ENCODE measurements at regions not wholly inside any gene's neighbourhood (a gene's known extent, or its start where the extent isn't known, plus 50 kb on each side); places are given as distances from the start of the nearest gene placed in this dataset.
"Not testable (repeated sequence)": the region's sequence is repeated elsewhere in the genome, so short reads cannot be mapped to it uniquely, and the experiment has no call there.

DNA sequence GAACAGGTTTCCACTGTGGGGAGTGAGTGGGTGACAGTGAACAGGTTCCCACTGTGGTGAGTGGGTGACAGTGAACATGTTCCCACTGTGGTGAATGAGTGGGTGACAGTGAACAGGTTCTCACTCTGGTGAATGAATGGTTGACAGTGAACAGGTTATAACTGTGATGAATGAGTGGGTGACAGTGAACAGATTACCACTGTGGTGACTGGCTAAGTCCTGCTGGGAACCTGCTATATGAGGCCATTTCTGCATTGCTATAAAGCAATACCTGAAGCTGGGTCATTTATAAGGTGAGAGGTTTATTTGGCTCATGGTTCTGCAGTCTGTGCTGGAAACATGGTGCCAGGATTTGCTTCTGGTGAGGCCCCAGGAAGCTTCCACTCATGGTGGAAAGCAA is 637.1 kb downstream of the UQCRFS1 start:
- no peak for DNase-seq
- H3K4ac ChIP-seq (ENCODE audit: low read depth, low read length): no peak overlapping the region
- H4K5ac ChIP-seq (ENCODE audit: insufficient read length, low read depth, low read length): no peak overlapping the region
- no peaks in the 10 kb centered on the region for H3K23me2 ChIP-seq (ENCODE audit: insufficient read length, low read depth, low read length, poor library complexity, severe bottlenecking)
- no peak overlapping the region for H2AK5ac ChIP-seq (ENCODE audit: insufficient read length, low read length)
- H4K91ac ChIP-seq (ENCODE audit: insufficient read length, low read depth, low read length): no peak overlapping the region
- H3K27me3 Mint-ChIP-seq (ENCODE audit: low read depth): no peaks in the 10 kb centered on the region; the same call in none of the 2 replicates
- no peak overlapping the region for H3K23ac ChIP-seq (ENCODE audit: insufficient read length, low read depth, low read length)
- H3K18ac ChIP-seq (ENCODE audit: insufficient read length, low read depth, low read length): no peak overlapping the region
- peaks cover 0 to 2% of the 10 kb centered on the region in 2 experiments; a peak in 1 of 5 replicates for H3K9me3 Mint-ChIP-seq
- H4K8ac ChIP-seq (replicated peaks; ENCODE audit: insufficient read length, low read depth, low read length): no peak overlapping the region
- no peaks in the 10 kb centered on the region; a peak in 2 of 7 replicates for H3K36me3 Mint-ChIP-seq (ENCODE audit: insufficient read depth in 1 of 3, low read depth in 3 of 3)
- no peak overlapping the region for H3K14ac ChIP-seq (ENCODE audit: insufficient read depth, low read length)
- no peak overlapping the region for H3K4me3 Mint-ChIP-seq
- peaks cover 20 to 24% of the 10 kb centered on the region in 2 experiments for H3K4me1 Mint-ChIP-seq
- no peaks in the 10 kb centered on the region for H4K20me1 ChIP-seq (ENCODE audit: control insufficient read depth, insufficient read depth, insufficient read length)
- no peak overlapping the region for H3T11ph ChIP-seq (ENCODE audit: low read length)
- TF ChIP-seq, protein P1, sequence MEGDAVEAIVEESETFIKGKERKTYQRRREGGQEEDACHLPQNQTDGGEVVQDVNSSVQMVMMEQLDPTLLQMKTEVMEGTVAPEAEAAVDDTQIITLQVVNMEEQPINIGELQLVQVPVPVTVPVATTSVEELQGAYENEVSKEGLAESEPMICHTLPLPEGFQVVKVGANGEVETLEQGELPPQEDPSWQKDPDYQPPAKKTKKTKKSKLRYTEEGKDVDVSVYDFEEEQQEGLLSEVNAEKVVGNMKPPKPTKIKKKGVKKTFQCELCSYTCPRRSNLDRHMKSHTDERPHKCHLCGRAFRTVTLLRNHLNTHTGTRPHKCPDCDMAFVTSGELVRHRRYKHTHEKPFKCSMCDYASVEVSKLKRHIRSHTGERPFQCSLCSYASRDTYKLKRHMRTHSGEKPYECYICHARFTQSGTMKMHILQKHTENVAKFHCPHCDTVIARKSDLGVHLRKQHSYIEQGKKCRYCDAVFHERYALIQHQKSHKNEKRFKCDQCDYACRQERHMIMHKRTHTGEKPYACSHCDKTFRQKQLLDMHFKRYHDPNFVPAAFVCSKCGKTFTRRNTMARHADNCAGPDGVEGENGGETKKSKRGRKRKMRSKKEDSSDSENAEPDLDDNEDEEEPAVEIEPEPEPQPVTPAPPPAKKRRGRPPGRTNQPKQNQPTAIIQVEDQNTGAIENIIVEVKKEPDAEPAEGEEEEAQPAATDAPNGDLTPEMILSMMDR (conservative IDR thresholded peaks at IDR 0.05): no peak
- H2AFZ ChIP-seq (ENCODE audit: low read length): no peak overlapping the region
- H3K27ac Mint-ChIP-seq: 0 out of 7 replicates have a peak overlapping the region, but pooled peaks of 1 of the 3 experiments have one; percentile 11
- no peaks in the 10 kb centered on the region for H3K79me1 ChIP-seq (ENCODE audit: insufficient read depth, low read depth, low read length, poor library complexity, severe bottlenecking)
- no peak overlapping the region for H2BK12ac ChIP-seq (ENCODE audit: insufficient read length, low read depth, low read length)
- H3K56ac ChIP-seq (ENCODE audit: insufficient read length, low read depth, low read length): no peak overlapping the region
- H3K4me2 ChIP-seq (ENCODE audit: insufficient read depth, insufficient read length, low read length): no peak overlapping the region
- no peak overlapping the region for H2BK15ac ChIP-seq (ENCODE audit: low read depth, low read length)
- no peak overlapping the region for H2BK5ac ChIP-seq (ENCODE audit: insufficient read length, low read length)
- no peak overlapping the region for H3K27ac ChIP-seq (ENCODE audit: insufficient read length, low read depth, low read length)
- H3K79me2 ChIP-seq (ENCODE audit: insufficient read depth, low read length): no peaks in the 10 kb centered on the region
- no peaks in the 10 kb centered on the region for H3K9me3 ChIP-seq (ENCODE audit: control insufficient read depth, low read depth, low read length)
- H3K9ac ChIP-seq (ENCODE audit: extremely low read depth, insufficient read length, low read length): no peak overlapping the region
- no peak overlapping the region for H2BK120ac ChIP-seq (ENCODE audit: low read depth, low read length, poor library complexity, severe bottlenecking)
- H3K4me1 ChIP-seq (ENCODE audit: insufficient read depth, low read length): peaks cover 4% of the 10 kb centered on the region
- no peak overlapping the region for H2BK20ac ChIP-seq (ENCODE audit: low read depth, low read length, poor library complexity, severe bottlenecking)
- no peaks in the 10 kb centered on the region for H3K27me3 ChIP-seq (ENCODE audit: insufficient read depth, low read length)

- H3K27ac ChIP-seq (ENCODE audit: insufficient read length, low read depth, low read length); H2BK5ac ChIP-seq (ENCODE audit: insufficient read length, low read length); H2BK120ac ChIP-seq (ENCODE audit: low read depth, low read length, poor library complexity, severe bottlenecking); H3T11ph ChIP-seq (ENCODE audit: low read length); H3K9me3 ChIP-seq (ENCODE audit: control insufficient read depth, low read depth, low read length); H2AFZ ChIP-seq (ENCODE audit: low read length); H2BK12ac ChIP-seq (ENCODE audit: insufficient read length, low read depth, low read length); H3K79me2 ChIP-seq (ENCODE audit: insufficient read depth, low read length); H3K27me3 Mint-ChIP-seq (ENCODE audit: low read depth); H2BK15ac ChIP-seq (ENCODE audit: low read depth, low read length); H3K9me3 Mint-ChIP-seq; H3K23me2 ChIP-seq (ENCODE audit: insufficient read length, low read depth, low read length, poor library complexity, severe bottlenecking); H3K56ac ChIP-seq (ENCODE audit: insufficient read length, low read depth, low read length); H3K18ac ChIP-seq (ENCODE audit: insufficient read length, low read depth, low read length); H3K4me1 ChIP-seq (ENCODE audit: insufficient read depth, low read length); H4K20me1 ChIP-seq (ENCODE audit: control insufficient read depth, insufficient read depth, insufficient read length); H3K4me3 Mint-ChIP-seq; H3K36me3 Mint-ChIP-seq (ENCODE audit: insufficient read depth in 1 of 3, low read depth in 3 of 3); H2AK5ac ChIP-seq (ENCODE audit: insufficient read length, low read length); H3K27ac Mint-ChIP-seq; H3K14ac ChIP-seq (ENCODE audit: insufficient read depth, low read length); H4K91ac ChIP-seq (ENCODE audit: insufficient read length, low read depth, low read length); H4K5ac ChIP-seq (ENCODE audit: insufficient read length, low read depth, low read length); H2BK20ac ChIP-seq (ENCODE audit: low read depth, low read length, poor library complexity, severe bottlenecking); H3K4ac ChIP-seq (ENCODE audit: low read depth, low read length); H3K79me1 ChIP-seq (ENCODE audit: insufficient read depth, low read depth, low read length, poor library complexity, severe bottlenecking); H3K27me3 ChIP-seq (ENCODE audit: insufficient read depth, low read length); H3K4me2 ChIP-seq (ENCODE audit: insufficient read depth, insufficient read length, low read length); H3K23ac ChIP-seq (ENCODE audit: insufficient read length, low read depth, low read length); DNase-seq; H4K8ac ChIP-seq (replicated peaks; ENCODE audit: insufficient read length, low read depth, low read length); H3K9ac ChIP-seq (ENCODE audit: extremely low read depth, insufficient read length, low read length): not testable (repeated sequence)
- peaks cover 19 to 20% of the 10 kb centered on the region in 2 experiments for H3K4me1 Mint-ChIP-seq
These were observed 637.6 kb downstream of the UQCRFS1 start for GRCh38 chr19:28575312-28575711.
